H9 (cell line): ENCODE measurements at regions not wholly inside any gene's neighbourhood (a gene's known extent, or its start where the extent isn't known, plus 50 kb on each side); places are given as distances from the start of the nearest gene placed in this dataset.

Experiments used
- DNase-seq: peaks from one replicate; pipeline ENCODE4 v3.0.0-alpha.2; 2017
- H2AFZ ChIP-seq: one replicate; pipeline ENCODE4 v1.6.1; 2013; ENCODE audit warnings: mild to moderate bottlenecking, low read length, control low read depth, moderate library complexity
- H2AK5ac ChIP-seq: 2 replicates; pipeline ENCODE4 v1.6.1; 2013; ENCODE audit warnings: low read length, control low read depth, mixed read lengths; ENCODE audit not compliant: insufficient read length
- H2BK120ac ChIP-seq: one replicate; pipeline ENCODE4 v1.6.1; 2013; ENCODE audit warnings: low read depth, mild to moderate bottlenecking, low read length, control low read depth, inconsistent platforms; ENCODE audit not compliant: poor library complexity, severe bottlenecking
- H2BK12ac ChIP-seq: 2 replicates; pipeline ENCODE4 v1.6.1; 2013; ENCODE audit warnings: low read length, control low read depth, mixed read lengths, low read depth; ENCODE audit not compliant: insufficient read length
- H2BK15ac ChIP-seq: 2 replicates; pipeline ENCODE4 v1.6.1; 2013; ENCODE audit warnings: low read depth, low read length, control low read depth
- H2BK20ac ChIP-seq: one replicate; pipeline ENCODE4 v1.6.1; 2013; ENCODE audit warnings: low read depth, mild to moderate bottlenecking, low read length, control low read depth, inconsistent platforms; ENCODE audit not compliant: poor library complexity, severe bottlenecking
- H2BK5ac ChIP-seq: 2 replicates; pipeline ENCODE4 v1.6.1; 2013; ENCODE audit warnings: low read length, control low read depth, mixed read lengths; ENCODE audit not compliant: insufficient read length
- H3K14ac ChIP-seq: 2 replicates; pipeline ENCODE4 v1.6.1; 2013; ENCODE audit warnings: low read length, control low read depth; ENCODE audit not compliant: insufficient read depth
- H3K18ac ChIP-seq: 2 replicates; pipeline ENCODE4 v1.6.1; 2013; ENCODE audit warnings: low read depth, mild to moderate bottlenecking, mixed read lengths, low read length, control low read depth; ENCODE audit not compliant: insufficient read length
- H3K23ac ChIP-seq: 2 replicates; pipeline ENCODE4 v1.6.1; 2013; ENCODE audit warnings: low read length, control low read depth, mixed read lengths, low read depth; ENCODE audit not compliant: insufficient read length
- H3K23me2 ChIP-seq: 2 replicates; pipeline ENCODE4 v1.6.1; 2013; ENCODE audit warnings: low read depth, mild to moderate bottlenecking, mixed read lengths, low read length, control low read depth; ENCODE audit not compliant: insufficient read length, poor library complexity, severe bottlenecking
- H3K27ac ChIP-seq: 2 replicates; pipeline ENCODE4 v1.5.1; 2013; ENCODE audit warnings: low read length, control low read depth, mixed read lengths, low read depth; ENCODE audit not compliant: insufficient read length
- H3K27me3 ChIP-seq: 2 replicates; pipeline ENCODE4 v1.6.1; 2013; ENCODE audit warnings: low read length, control low read depth, inconsistent platforms; ENCODE audit not compliant: insufficient read depth
- H3K4ac ChIP-seq: 2 replicates; pipeline ENCODE4 v1.6.1; 2013; ENCODE audit warnings: low read depth, mild to moderate bottlenecking, control low read depth, inconsistent platforms, low read length, moderate library complexity
- H3K4me1 ChIP-seq: 2 replicates; pipeline ENCODE4 v1.6.1; 2013; ENCODE audit warnings: low read length, control low read depth, inconsistent platforms; ENCODE audit not compliant: insufficient read depth
- H3K4me2 ChIP-seq: 2 replicates; pipeline ENCODE4 v1.6.1; 2013; ENCODE audit warnings: low read length, control low read depth, mixed read lengths; ENCODE audit not compliant: insufficient read length, insufficient read depth
- H3K56ac ChIP-seq: 2 replicates; pipeline ENCODE4 v1.6.1; 2013; ENCODE audit warnings: low read depth, mild to moderate bottlenecking, mixed read lengths, low read length, control low read depth; ENCODE audit not compliant: insufficient read length
- H3K79me1 ChIP-seq: 2 replicates; pipeline ENCODE4 v1.6.1; 2013; ENCODE audit warnings: low read depth, mild to moderate bottlenecking, moderate library complexity, low read length, control low read depth, inconsistent platforms; ENCODE audit not compliant: insufficient read depth, poor library complexity, severe bottlenecking
- H3K79me2 ChIP-seq: 2 replicates; pipeline ENCODE4 v1.6.1; 2013; ENCODE audit warnings: low read length, control low read depth, inconsistent platforms; ENCODE audit not compliant: insufficient read depth
- H3K9ac ChIP-seq: 2 replicates; pipeline ENCODE4 v1.6.1; 2013; ENCODE audit warnings: low read length, control low read depth, mixed read lengths; ENCODE audit not compliant: insufficient read length; ENCODE audit errors: extremely low read depth
- H3K9me3 ChIP-seq: one replicate; pipeline ENCODE4 v1.6.1; 2013; ENCODE audit warnings: low read depth, low read length, inconsistent platforms; ENCODE audit not compliant: control insufficient read depth
- H3T11ph ChIP-seq: one replicate; pipeline ENCODE4 v1.6.1; 2013; ENCODE audit warnings: mild to moderate bottlenecking, low read length, control low read depth, inconsistent platforms
- H4K20me1 ChIP-seq: one replicate; pipeline ENCODE4 v1.6.1; 2013; ENCODE audit not compliant: control insufficient read depth, insufficient read length, insufficient read depth
- H4K5ac ChIP-seq: 2 replicates; pipeline ENCODE4 v1.6.1; 2013; ENCODE audit warnings: low read depth, mild to moderate bottlenecking, mixed read lengths, low read length, control low read depth; ENCODE audit not compliant: insufficient read length
- H4K8ac ChIP-seq: replicated peaks from 2 replicates; pipeline ENCODE4 v1.6.1; 2013; ENCODE audit warnings: low read length, control low read depth, mixed read lengths, low read depth; ENCODE audit not compliant: insufficient read length
- H4K91ac ChIP-seq: 2 replicates; pipeline ENCODE4 v1.6.1; 2013; ENCODE audit warnings: low read depth, mild to moderate bottlenecking, moderate library complexity, mixed read lengths, low read length, control low read depth; ENCODE audit not compliant: insufficient read length
- H3K27ac Mint-ChIP-seq, 3 experiments: 2 replicates in 2 of 3; 3 replicates in 1 of 3; pipeline ENCODE4 v1.8.0; 2020 to 2021; ENCODE audit warnings: mixed read lengths in 3 of 3, mild to moderate bottlenecking in 1 of 3, moderate library complexity in 1 of 3
- H3K27me3 Mint-ChIP-seq: 2 replicates; pipeline ENCODE4 v1.8.0; 2021; ENCODE audit warnings: low read depth, mild to moderate bottlenecking, moderate library complexity, mixed read lengths
- H3K36me3 Mint-ChIP-seq, 3 experiments: 2 replicates in 2 of 3; 3 replicates in 1 of 3; pipeline ENCODE4 v1.8.0; 2020 to 2021; ENCODE audit warnings: low read depth in 3 of 3, mixed read lengths in 3 of 3; ENCODE audit not compliant: insufficient read depth in 1 of 3
- H3K4me1 Mint-ChIP-seq, 2 experiments: 2 replicates each; pipeline ENCODE4 v1.8.0; 2020; ENCODE audit warnings: mixed read lengths in 2 of 2
- H3K4me3 Mint-ChIP-seq, 2 experiments: 2 replicates in 1 of 2; 3 replicates in 1 of 2; pipeline ENCODE4 v1.8.0; 2020 to 2021; ENCODE audit warnings: mild to moderate bottlenecking in 2 of 2, mixed read lengths in 2 of 2, moderate library complexity in 1 of 2
- H3K9me3 Mint-ChIP-seq, 2 experiments: 2 replicates in 1 of 2; 3 replicates in 1 of 2; pipeline ENCODE4 v1.8.0; 2020; ENCODE audit warnings: mild to moderate bottlenecking in 2 of 2, mixed read lengths in 2 of 2, moderate library complexity in 1 of 2
- CTCF ChIP-seq: fragments of 200-600 bp; sonication (generic); conservative IDR thresholded peaks from 3 replicates; pipeline ENCODE4 v1.8.0; 2021; ENCODE audit warnings: antibody characterized with exemption, mild to moderate bottlenecking
- WGBS: extraction: QIAGEN DNeasy Blood & Tissue Kit; methylation state at CpG from one replicate; pipeline ENCODE4 v1.1.7; 2013; ENCODE audit warnings: missing lambda C conversion rate, low lambda C conversion rate, mixed read lengths; ENCODE audit not compliant: insufficient read length; ENCODE audit errors: extremely low coverage; 5-methylcytosine and 5-hydroxymethylcytosine counted together

GRCh38 chr12:85588221-85588620 is 248.0 kb downstream of the RASSF9 start:
- H3K27me3 Mint-ChIP-seq = no peaks in the 10 kb centered on the region
- Histone ChIP-seq H2BK20ac (no peak overlapping the region), H4K91ac (no peak overlapping the region), H3K23me2 (no peaks in the 10 kb centered on the region), H3T11ph (no peak overlapping the region), H3K79me1 (no peaks in the 10 kb centered on the region), H2BK12ac (no peak overlapping the region), H3K4me1 (no peaks in the 10 kb centered on the region; the same call in 1 of the 2 replicates), H2AFZ (no peak overlapping the region), H2BK120ac (no peak overlapping the region), H3K14ac (no peak overlapping the region), H3K56ac (no peak overlapping the region), H2BK15ac (no peak overlapping the region), H4K8ac (no peak overlapping the region), H3K4me2 (no peak overlapping the region), H3K9ac (no peak overlapping the region), H3K27ac (no peak overlapping the region), H4K20me1 (no peaks in the 10 kb centered on the region), H4K5ac (no peak overlapping the region), H3K9me3 (no peaks in the 10 kb centered on the region), H3K23ac (no peak overlapping the region), H3K79me2 (no peaks in the 10 kb centered on the region), H3K4ac (no peak overlapping the region), H3K27me3 (no peaks in the 10 kb centered on the region), H3K18ac (no peak overlapping the region), H2AK5ac (no peak overlapping the region), H2BK5ac (no peak overlapping the region)
- H3K4me1 Mint-ChIP-seq = peaks cover 11 to 16% of the 10 kb centered on the region in 2 experiments
- DNase-seq = no peak
- WGBS = no CpG with 5 or more reads among the region's 2 CpGs
- peaks cover 0 to 17% (median 0%) of the 10 kb centered on the region in 3 experiments; a peak in 3 of 7 replicates for H3K36me3 Mint-ChIP-seq
- H3K9me3 Mint-ChIP-seq = peaks cover 5 to 10% of the 10 kb centered on the region in 2 experiments; a peak in 4 of 5 replicates
- TF ChIP-seq CTCF = no peak
- H3K27ac Mint-ChIP-seq = no peak overlapping the region
- no peak overlapping the region for H3K4me3 Mint-ChIP-seq
